Liver (tissue), 7 donors: ENCODE measurements at regions not wholly inside any gene's neighbourhood (a gene's known extent, or its start where the extent isn't known, plus 50 kb on each side); places are given as distances from the start of the nearest gene placed in this dataset.

Experiments
- DNase-seq: peaks from one replicate; pipeline ENCODE4 v3.0.0-alpha.2; 2017; ENCODE audit warnings: low spot score
- H3K27ac ChIP-seq, 2 donors: one replicate each; pipeline ENCODE4 v1.7.0; 2013; ENCODE audit warnings: inconsistent platforms in 2 of 2, low read length in 2 of 2, control low read depth in 1 of 2, low read depth in 1 of 2, mild to moderate bottlenecking in 1 of 2
- H3K27me3 ChIP-seq, 4 donors: one replicate each; pipeline versions ENCODE4 v1.6.1 to v1.7.0; 2013; ENCODE audit warnings: low read length in 3 of 4, inconsistent platforms in 1 of 4, mild to moderate bottlenecking in 1 of 4, moderate library complexity in 1 of 4; ENCODE audit not compliant: control insufficient read depth in 4 of 4, insufficient read depth in 4 of 4
- H3K36me3 ChIP-seq, 4 donors: one replicate each; pipeline versions ENCODE4 v1.6.1 to v1.7.0; 2013; ENCODE audit warnings: low read length in 3 of 4, mild to moderate bottlenecking in 3 of 4, low read depth in 1 of 4, moderate library complexity in 1 of 4; ENCODE audit not compliant: control insufficient read depth in 4 of 4, insufficient read depth in 3 of 4
- H3K4me1 ChIP-seq, 4 donors: one replicate each; pipeline versions ENCODE4 v1.6.1 to v1.7.0; 2013; ENCODE audit warnings: low read length in 3 of 4, mild to moderate bottlenecking in 3 of 4, moderate library complexity in 1 of 4; ENCODE audit not compliant: control insufficient read depth in 4 of 4, insufficient read depth in 4 of 4
- H3K4me3 ChIP-seq, 3 donors: one replicate each; pipeline versions ENCODE4 v1.6.1 to v1.7.0; 2013; ENCODE audit warnings: low read length in 3 of 3, control low read depth in 1 of 3, low read depth in 1 of 3, mild to moderate bottlenecking in 1 of 3
- H3K9ac ChIP-seq, 2 donors: one replicate each; pipeline ENCODE4 v1.7.0; 2013; ENCODE audit warnings: low read length in 2 of 2, mild to moderate bottlenecking in 2 of 2, moderate library complexity in 2 of 2, control low read depth in 1 of 2, low read depth in 1 of 2
- H3K9me3 ChIP-seq, 4 donors: one replicate each; pipeline versions ENCODE4 v1.6.1 to v1.7.0; 2013; ENCODE audit warnings: low read length in 3 of 4; ENCODE audit not compliant: control insufficient read depth in 4 of 4
- ATF3 ChIP-seq: IDR thresholded peaks from 2 replicates; pipeline ENCODE4 v1.6.1; 2016; ENCODE audit warnings: antibody characterized with exemption
- EGR1 ChIP-seq, 2 donors: IDR thresholded peaks; 2 replicates each; pipeline ENCODE4 v1.6.1; 2016 to 2018; ENCODE audit warnings: antibody characterized with exemption in 2 of 2, low read depth in 2 of 2
- FOXA1 ChIP-seq: IDR thresholded peaks from 2 replicates; pipeline ENCODE4 v1.6.1; 2016; ENCODE audit warnings: antibody characterized with exemption
- FOXA2 ChIP-seq: IDR thresholded peaks from 2 replicates; pipeline ENCODE4 v1.6.1; 2016; ENCODE audit warnings: antibody characterized with exemption
- GABPA ChIP-seq, 2 donors: IDR thresholded peaks in 1 of 2; conservative IDR thresholded peaks in 1 of 2; 2 replicates each; pipeline ENCODE4 v1.6.1; 2016; ENCODE audit warnings: antibody characterized with exemption in 2 of 2, mild to moderate bottlenecking in 1 of 2, moderate library complexity in 1 of 2
- HNF4A ChIP-seq, 2 donors: conservative IDR thresholded peaks; 2 replicates each; pipeline ENCODE4 v1.6.1; 2016; ENCODE audit warnings: antibody characterized with exemption in 2 of 2, mild to moderate bottlenecking in 2 of 2
- HNF4G ChIP-seq: IDR thresholded peaks from 2 replicates; pipeline ENCODE4 v1.6.1; 2016; ENCODE audit warnings: antibody characterized with exemption
- JUND ChIP-seq, 2 donors: IDR thresholded peaks; 2 replicates each; pipeline ENCODE4 v1.6.1; 2016; ENCODE audit warnings: antibody characterized with exemption in 2 of 2
- MAX ChIP-seq: IDR thresholded peaks from 2 replicates; pipeline ENCODE4 v1.6.1; 2016; ENCODE audit warnings: antibody characterized with exemption
- NR2F2 ChIP-seq: IDR thresholded peaks from 2 replicates; pipeline ENCODE4 v1.6.1; 2016; ENCODE audit warnings: antibody characterized with exemption
- REST ChIP-seq: IDR thresholded peaks from 2 replicates; pipeline ENCODE4 v1.6.1; 2016; ENCODE audit warnings: antibody characterized with exemption, mild to moderate bottlenecking
- RXRA ChIP-seq, 2 donors: IDR thresholded peaks; 2 replicates each; pipeline ENCODE4 v1.6.1; 2017 to 2018; ENCODE audit warnings: antibody characterized with exemption in 2 of 2, mild to moderate bottlenecking in 1 of 2
- SP1 ChIP-seq: IDR thresholded peaks from 2 replicates; pipeline ENCODE4 v1.6.1; 2018; ENCODE audit warnings: antibody characterized with exemption, mild to moderate bottlenecking
- TAF1 ChIP-seq: conservative IDR thresholded peaks from 2 replicates; pipeline ENCODE4 v1.6.1; 2016; ENCODE audit warnings: antibody characterized with exemption, mild to moderate bottlenecking
- WGBS: extraction: QIAGEN DNeasy Blood & Tissue Kit; methylation state at CpG from one replicate; pipeline ENCODE4 v1.1.7; 2013; 5-methylcytosine and 5-hydroxymethylcytosine counted together
- donor health status: healthy.
- donor health status: healthy.
- donor health status: healthy.
- donor health status: healthy.

- no peak for TF ChIP-seq REST
- no peak for TF ChIP-seq FOXA1
- TF ChIP-seq JUND (IDR thresholded peaks at IDR 0.05), result no peak
- no peak for TF ChIP-seq MAX
Measured at GRCh38 chr3:57007521-57008460, 52.7 kb upstream of the SPATA12 start (continued).

- DNase-seq, result no peak
- 56% methylated on average over 7 of the region's 7 CpGs for WGBS
Measured at GRCh38 chr3:57006949-57007419, 53.5 kb upstream of the SPATA12 start.

More at GRCh38 chr3:57006949-57007419, 53.5 kb upstream of the SPATA12 start:
- H3K36me3 ChIP-seq, result no peaks in the 10 kb centered on the region
- H3K4me3 ChIP-seq, result no peak overlapping the region
- no peaks in the 10 kb centered on the region for H3K9me3 ChIP-seq
- H3K9ac ChIP-seq, result no peak overlapping the region
- H3K27me3 ChIP-seq, result no peaks in the 10 kb centered on the region
- H3K27ac ChIP-seq, result no peak overlapping the region
- no peak for TF ChIP-seq FOXA2
- TF ChIP-seq TAF1, result no peak
- TF ChIP-seq REST, result no peak
- TF ChIP-seq NR2F2, result no peak
- no peak for TF ChIP-seq EGR1 (IDR thresholded peaks at IDR 0.05; ENCODE audit: low read depth in 2 of 2)
- TF ChIP-seq GABPA (IDR thresholded peaks at IDR 0.05 in 1 of 2, conservative IDR thresholded peaks at IDR 0.05 in 1 of 2), result no peak
- TF ChIP-seq JUND (IDR thresholded peaks at IDR 0.05), result no peak
- no peak for TF ChIP-seq RXRA (IDR thresholded peaks at IDR 0.05)
- TF ChIP-seq ATF3, result no peak
- no peak for TF ChIP-seq HNF4G
- no peak for TF ChIP-seq MAX
- TF ChIP-seq FOXA1, result no peak
- no peak for TF ChIP-seq SP1
- TF ChIP-seq HNF4A (conservative IDR thresholded peaks at IDR 0.05), result no peak
- H3K4me1 ChIP-seq, result peaks cover 0 to 2% (median 0%) of the 10 kb centered on the region in 4 donors
